NCI-H2196 (cell line): ENCODE measurements at regions not wholly inside any gene's neighbourhood (a gene's known extent, or its start where the extent isn't known, plus 50 kb on each side); places are given as distances from the start of the nearest gene placed in this dataset.

ENCODE experiments used
- DNase-seq: peaks from one replicate; lab custom pipeline; 2025; ENCODE audit not compliant: unreplicated experiment; lab: John Stamatoyannopoulos, UW

DNA sequence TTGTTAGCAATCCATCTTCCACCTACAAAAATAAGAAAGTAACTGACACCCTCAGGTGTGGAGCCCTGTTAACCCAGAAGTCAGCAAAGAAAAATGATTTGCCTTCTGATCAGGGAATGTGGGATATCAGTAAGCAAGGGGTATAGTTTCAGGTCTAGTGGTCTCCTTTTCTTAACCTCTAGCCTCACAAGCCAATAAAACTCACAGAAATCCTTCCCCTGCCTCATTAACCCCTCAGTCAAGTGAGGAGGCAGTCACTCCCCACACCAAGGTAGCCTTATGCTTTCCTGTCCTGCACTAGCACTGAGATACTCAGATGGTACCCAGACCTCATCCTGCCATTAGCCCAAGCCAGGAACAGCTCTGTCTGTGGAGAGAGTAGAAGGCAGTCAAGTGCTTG, 103.4 kb upstream of the VASH1 start:
- no peak for DNase-seq

DNA sequence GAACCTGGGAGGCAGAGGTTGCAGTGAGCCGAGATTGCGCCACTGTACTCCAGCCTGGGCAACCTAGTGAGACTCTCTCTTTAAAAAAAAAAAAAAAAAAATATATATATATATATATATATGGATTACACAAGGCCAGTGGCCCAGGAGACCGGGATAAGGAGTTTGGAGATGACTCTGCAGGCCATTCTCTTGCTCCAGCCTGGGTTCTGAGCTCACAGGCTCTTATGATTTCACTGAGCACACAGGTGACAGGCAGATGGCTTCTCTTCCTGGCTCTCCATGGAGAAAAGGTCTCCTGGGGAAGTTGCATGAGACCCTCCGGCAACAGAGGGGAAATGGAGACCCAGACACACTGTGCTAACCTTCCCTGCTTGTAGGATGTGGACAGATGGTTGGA, 98.7 kb upstream of the VASH1 start:
- DNase-seq, result no peak

DNA sequence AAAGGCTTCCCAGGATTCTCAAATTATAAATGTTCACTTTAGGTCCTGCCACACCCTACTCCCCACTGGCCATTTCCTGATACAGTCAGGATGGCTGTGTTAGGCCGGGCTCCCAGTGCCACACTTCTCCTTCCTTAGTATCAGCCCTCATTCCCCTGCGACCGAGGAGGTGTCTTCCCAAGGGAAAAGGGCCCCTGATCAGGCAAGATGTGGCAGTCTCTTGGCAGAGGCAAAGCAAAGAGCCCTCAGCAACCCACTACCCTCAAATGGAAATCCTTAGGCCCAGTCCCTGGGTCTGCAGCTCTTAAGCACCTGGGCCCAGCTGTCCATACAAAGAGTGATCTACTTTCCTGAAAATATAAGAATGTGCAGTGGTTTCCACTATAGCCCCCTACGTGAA, 96.5 kb upstream of the VASH1 start:
- no peak for DNase-seq

DNA sequence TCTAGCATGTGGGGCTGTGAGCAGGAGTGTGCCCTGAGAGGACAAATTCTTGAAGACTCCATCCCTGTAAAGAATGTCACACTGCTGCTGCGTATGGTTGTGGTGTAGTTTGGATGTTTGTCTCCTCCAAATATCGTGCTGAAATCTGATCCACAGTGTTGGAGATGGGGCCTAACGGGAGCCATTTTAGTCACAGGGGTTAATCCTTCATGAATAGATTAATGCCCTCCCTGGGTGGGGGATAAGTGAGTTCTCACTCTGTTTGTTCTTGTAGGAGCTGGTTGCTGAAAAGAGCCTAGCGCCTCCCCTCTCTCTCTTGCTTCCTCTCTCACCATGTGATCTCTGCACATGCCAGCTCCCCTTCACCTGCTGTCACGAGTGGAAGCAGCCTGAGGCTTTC, 94.5 kb upstream of the VASH1 start:
- DNase-seq, result no peak

DNA sequence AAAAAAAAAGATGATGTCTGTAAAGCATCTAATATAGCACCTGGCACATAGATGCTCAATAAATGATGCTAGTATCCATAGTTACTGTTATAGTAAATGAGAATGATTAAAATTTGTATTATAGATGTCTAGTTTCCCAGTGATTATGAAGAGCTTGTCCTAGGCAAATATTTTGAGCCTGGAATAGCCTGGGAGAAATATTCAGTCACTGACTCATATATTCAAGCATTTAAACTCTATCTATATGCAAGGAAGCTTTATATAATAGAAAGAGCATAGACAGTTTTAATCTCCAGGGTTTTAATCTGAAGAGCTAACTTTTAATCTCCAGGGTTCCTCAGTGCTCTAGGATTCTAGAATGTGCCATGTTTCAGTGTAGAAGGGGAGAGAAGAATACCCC, 91.5 kb upstream of the VASH1 start:
- no peak for DNase-seq

DNA sequence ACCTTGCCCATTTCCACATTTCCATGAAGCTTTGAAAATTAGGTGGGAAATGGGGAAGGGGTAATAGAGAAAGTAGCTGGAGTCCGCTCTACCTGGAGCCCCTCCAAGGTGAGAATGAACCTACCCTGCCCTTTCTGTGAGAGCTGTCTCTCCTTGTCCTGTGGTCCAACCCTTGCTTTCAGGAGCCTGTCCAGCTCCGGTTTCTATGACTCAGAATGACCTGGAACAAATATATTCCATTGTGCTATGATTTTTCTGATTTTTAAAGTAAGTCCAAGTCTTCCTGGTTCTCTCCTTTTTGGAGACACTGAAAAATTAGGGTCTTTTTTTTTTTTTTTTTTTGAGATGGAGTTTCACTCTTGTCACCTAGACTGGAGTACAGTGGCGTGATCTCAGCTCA, 89.1 kb upstream of the VASH1 start:
- no peak for DNase-seq

DNA sequence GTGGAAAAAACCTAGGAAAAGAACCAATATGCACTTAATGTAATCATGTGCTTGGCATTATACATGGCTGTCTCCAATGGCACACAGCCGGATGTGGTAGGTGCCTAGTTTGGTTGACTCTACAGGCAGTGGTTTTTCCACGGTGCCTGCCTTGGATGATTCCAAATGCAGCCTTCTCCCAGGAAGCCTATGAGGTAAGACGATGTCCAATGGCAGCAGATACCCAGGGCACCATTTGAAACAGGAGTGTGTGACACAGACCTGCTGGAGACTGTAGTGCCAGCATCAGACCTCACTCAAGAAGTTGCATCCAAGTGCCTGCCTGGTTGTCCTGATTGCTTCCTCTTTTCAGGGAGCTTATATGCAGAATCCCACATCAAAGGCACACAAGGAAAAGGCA, 88.0 kb upstream of the VASH1 start:
- DNase-seq, result no peak

DNA sequence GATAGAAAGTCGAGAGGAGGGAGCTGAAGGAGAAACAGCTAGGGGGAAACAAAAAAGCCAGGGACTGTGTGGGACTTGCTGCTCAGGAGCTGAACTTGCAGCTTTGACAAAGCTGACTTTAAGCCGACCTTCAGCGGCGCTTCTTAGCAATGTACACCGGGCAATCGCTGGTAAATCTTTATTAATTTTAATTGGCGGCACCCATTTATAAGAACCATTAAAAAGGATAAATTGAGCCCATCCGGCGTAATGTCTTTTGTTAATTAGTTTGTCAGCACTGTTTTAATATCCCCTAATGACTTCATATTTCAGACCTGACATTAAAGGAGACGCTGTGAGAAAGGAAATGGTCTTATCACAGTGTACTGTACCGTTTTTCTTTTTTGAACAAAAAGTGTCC, 86.2 kb upstream of the VASH1 start:
- DNase-seq, result no peak

DNA sequence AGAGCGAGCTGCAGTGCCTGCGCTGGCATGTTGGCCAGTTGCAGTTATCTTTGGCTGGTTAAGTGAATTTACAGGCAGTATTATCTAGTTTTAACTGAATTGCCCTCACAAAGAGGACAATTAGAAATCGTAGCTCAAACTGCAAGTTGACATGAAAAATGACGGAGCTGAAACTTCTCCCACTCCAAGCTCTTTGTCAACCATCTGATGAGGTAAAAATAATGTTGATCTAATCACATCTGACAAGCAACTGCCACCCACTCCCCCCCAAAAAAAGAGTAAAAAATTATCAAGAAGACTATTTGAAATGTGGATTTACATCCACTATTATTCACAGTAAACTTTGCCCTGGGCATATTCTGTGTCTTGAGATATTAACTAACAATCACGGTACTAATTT, 84.7 kb upstream of the VASH1 start:
- DNase-seq, result no peak

DNA sequence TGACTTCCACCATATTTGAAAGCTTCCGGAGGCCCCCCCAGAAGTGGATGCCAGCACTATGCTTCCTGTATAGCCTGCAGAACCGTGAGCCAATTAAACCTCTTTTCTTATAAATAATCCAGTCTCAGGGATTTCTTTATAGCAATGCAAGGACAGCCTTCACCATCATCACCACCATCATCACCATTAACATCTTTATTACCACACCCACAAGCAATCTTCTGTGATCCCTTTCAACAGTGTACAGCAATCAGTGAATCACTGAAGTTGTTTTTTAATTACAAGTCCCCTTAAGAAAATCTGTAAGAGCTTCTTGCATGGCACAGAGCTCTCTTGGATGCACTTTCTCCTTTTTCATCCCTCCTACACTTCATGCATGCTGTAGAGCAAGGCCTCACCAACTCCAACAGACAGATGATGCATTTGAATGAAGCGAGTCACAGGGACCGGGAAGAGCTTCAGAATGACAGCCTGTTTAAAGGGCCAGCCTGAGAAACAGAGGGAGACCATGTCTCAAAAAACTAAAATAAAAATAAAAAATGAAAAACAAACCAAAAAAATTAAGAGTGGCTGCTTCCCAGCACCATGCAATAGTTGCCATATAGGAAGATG, 83.6 kb upstream of the VASH1 start:
- no peak for DNase-seq

DNA sequence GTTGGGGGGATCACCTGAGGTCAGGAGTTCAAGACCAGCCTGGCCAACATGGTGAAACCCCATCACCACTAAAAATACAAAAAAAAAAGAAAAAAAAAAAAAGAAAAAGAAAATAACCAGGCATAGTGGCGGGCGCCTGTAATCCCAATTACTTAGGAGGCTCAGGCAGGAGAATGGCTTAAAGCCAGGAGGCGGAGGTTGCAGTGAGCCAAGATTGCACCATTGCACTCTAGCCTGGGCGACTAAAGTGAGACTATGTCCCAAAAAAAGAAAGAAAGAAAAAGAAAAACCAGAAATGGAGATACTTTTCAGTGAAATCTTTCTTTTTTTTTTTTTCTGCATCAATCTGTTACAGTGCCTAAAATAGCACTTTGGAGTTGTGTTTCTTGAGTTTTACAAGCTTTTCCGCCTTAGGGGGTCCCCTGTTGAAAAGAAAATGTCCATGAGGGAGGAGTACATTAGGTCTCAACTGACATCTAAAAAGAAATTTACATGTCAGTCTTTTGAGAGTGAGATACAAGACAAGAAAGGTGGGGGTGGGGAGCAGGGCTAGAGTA, 82.9 kb upstream of the VASH1 start:
- DNase-seq, result no peak

DNA sequence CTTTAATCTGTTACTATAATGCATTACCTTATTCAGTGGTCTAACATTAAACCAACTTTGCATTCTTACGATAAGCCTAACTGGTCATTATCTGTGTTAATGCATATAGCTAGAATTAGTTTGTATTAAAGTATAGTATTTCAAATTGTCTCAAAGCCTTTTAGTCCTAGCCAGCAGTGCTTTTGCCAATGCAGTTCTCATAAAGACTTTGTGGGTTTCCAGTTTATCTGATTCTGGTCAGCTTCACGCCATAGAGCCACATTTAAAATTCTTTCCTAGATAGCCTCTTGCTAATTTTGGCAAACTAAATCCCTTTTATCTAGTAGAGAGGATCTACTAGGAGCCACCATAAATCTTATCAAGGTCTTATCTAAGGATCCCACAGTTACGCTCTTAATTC, 78.9 kb upstream of the VASH1 start:
- no peak for DNase-seq

DNA sequence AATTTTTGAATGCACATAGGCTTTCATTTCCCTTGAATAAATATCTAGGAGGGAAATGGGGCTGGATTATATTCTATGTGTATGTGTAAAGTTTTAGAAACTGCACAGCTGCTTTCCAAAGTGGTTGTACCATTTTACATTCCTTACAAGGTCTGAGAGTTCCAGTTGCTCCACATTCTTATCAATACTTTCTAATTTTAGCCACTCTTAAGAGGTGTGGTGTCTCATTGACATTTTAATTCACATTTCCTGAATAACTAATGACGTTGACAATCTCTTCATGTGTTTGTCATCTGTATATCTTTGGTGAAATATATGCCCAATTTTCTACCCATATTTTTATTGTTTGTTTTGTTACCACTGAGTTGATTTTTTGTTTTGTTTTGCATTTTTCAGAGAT, 74.6 kb upstream of the VASH1 start:
- DNase-seq, result no peak

DNA sequence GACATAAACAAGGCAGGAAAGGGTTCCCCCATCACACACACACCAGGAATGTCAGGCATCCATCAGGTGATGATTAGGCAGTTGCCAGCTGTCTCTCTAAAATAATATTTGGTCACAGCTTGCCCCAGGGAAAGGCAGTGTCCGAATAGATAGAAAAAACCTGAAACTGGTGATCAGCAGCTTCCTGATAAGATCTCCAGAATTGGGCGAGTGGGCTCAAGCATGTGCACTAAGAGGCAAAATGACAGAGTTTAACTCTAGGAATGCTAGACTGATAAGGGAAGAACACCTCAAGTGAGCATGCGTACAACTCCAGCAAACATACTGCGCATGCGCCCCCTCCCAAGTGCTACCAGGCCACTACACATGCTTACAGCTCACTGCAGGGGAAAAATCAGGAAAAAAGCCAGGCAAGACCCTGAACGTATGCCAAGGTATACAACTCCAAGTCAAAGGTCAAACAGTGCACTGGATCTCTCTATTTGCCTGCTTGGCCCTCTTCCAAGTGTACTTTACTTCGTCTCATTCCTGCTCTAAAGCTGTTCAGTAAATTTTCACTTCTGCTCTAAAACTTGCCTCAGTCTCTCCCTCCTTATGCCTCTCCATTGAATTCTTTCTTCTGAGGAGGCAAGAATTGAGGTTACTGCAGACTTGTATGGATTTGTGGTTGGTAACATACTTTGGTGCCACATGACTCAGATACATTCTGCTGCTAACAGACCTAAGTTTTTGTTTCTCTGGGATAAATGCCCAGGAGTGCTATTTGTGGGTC, 73.5 kb upstream of the VASH1 start:
- peak; percentile 38 for DNase-seq

DNA sequence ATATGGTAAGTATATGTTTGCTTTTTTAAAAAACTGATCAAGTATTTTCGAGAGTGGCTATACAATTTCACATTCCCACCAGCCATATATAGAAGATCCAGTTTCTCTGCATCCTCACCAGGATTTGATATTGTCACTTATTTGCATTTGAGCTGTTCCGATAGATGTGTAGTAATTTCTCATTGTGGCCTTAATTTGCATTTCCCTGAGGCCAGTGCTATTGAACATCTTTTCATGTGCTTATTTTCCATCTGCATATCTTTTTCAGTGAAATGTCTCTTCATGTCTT, 72.9 kb upstream of the VASH1 start:
- DNase-seq, result no peak

DNA sequence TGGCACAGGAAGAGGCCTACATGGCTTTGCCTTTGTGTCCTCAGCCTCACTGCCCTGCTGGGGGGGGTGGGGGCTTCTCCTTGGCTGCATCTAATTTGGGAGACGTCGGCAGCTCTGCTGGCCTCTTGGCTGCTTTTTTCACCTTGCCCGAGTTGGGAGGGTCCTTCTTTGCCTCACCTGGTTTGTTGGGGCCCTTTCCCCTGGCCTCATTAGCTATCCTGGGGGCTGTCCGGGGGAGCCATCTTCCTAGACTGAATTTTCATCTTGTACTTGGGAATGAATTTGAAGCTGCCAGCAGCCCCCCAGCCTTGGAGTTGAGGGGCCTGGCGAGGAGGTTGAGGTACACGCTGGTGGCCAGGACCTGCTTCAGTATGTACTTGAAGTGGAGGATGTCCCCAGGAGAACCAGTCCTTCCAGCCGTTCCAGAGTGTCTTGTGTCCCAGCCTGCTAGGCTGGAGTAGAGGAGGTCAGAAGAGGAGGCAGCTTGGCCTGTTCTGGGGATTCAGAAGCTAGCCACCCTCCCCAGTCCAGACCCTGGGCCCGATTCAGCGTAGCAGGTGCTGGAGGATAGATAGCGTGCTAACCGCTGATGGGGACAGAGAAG, 70.7 kb upstream of the VASH1 start:
- DNase-seq, result no peak

DNA sequence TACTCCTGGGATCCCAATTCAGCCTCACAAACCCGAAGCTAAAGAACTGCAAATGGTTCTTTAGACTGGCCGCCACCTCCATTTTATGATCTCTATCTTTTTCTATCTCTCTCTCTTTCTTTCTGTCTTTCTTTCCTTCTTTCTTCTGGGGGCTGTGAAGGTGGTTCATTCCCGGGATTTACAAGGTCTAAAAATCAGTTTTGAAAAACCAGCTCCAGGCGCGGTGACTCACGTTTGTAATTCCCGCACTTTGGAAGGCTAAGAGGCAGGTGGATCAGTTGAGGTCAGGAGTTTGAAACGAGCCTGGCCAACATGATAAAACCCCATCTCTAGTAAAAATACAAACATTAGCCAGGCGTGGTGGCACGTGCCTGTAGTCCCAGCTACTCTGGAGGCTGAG, 67.2 kb upstream of the VASH1 start:
- DNase-seq, result no peak

DNA sequence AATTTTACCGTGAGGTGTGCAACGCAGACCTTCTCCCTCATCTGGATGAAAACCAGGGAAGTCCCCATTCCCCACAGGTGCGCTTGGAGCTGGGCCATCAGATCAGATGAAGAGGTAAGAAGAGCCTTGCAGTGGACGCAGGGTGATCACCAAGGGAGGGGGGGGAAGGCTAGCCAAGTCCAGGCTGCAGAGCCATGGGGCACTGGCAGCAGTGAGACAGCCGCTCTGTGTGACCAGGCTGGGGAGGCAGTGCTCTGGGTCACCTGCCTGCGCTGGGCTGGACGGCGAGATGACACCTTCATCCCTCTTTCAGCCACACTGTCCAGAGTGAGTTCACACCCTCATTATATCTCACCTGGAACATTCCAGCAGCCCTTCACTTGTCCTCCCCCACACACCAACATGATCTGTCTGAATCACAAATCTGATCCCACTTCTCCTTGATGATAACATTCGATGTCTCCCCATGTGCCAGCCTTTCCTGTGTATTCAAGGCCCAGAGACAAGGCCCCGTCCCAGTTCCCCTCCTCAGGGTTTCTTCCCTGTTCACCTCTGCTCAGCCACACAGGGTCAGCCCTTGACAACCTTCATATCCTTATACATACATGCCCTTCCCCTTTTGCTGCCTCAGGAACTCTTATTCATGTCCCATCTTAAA, 65.9 kb upstream of the VASH1 start:
- DNase-seq, result no peak

DNA sequence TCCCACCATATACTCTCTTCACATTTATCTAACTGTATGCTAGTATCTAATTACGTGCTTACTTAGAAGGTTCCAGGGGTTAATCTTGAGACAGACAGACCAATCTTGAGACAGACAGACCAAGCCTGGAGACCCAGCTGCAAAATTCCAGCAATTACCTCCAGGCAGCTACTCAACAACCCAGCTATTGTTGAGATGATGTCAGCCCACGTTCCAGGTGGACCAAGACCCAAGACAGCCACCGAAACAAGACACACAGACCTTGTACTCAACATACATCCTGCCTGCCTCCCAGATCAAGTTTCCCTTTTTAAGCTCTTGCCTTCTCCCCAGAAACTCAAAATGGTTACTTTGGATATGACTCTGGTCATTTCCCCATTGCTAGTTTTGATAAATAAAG, 64.9 kb upstream of the VASH1 start:
- no peak for DNase-seq

DNA sequence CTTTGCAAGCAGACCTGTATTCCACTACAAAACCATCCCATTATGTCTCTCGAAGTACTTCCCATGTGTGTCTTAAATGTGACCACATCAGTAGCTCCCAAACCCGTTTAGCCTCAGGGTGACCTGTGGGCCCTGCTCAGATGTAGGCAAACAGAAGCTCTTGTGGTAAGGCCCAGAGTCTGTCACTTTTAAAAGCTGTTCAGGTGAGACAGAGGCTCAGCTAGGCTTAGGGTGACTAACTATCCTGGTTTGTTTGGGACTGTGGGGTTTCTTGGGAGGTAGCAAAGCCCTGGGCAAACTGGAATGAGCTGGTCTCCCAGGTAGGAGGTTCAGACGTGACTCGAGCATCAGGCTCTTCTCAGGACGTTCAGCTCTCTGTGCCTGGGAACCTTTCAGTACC, 64.5 kb upstream of the VASH1 start:
- DNase-seq, result no peak

DNA sequence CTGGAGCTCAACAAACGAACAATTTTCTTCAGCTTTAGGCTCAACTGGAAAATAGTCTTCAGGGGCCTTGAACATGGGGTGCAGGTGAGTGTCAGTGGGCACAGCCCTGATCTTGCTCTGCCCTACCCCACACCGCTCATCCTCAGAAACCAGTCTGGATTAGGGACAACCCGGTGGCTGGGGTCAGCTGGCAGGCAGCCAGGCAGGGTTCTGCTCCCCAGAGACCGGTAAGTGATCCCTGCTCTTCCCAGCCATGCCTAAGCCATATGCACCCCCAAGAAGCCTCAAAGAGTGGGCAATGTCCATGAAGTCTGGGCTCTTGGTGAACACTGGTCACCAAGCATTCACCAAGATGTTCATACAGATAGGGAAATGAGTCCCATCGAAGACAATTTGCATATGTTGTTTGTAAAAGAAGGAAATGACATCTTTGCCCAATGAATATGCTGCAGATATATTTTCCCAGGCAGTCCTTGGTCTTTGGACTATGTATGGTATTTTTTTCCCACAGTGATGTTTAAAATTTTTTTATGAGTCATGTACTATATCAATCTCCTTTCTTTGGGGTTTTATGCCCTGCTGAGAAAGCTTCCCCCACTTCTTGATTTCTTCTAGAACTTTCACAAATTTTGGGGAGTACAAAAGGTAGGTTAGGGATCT, 63.9 kb upstream of the VASH1 start:
- no peak for DNase-seq

DNA sequence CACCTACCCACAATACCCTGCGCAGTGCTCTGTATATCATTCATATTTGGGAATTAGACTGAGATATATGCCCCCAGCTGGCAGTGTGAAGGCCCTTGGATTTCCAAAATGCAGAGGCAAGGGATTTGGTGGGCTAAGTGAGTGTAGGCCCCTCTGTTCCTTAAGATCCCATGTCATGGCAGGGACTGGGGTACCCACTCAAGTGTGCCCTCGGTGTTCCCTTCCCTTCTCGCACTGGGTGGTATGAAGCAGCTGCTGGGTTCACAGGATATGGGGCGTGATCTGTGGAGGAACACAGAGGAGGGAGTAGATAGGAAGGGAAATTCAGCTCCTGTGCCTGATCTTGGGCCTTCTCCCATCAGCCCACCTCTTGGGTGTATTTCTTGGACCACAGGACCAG, 63.1 kb upstream of the VASH1 start:
- DNase-seq, result no peak
